Stomach (tissue), 4 donors: ENCODE measurements at regions not wholly inside any gene's neighbourhood (a gene's known extent, or its start where the extent isn't known, plus 50 kb on each side); places are given as distances from the start of the nearest gene placed in this dataset.

Experiments used
- CTCF ChIP-seq, 7 experiments: fragments of 450-650 bp in 4 of 7; fragments of 200-600 bp in 3 of 7; sonication (generic) in 3 of 7; IDR thresholded peaks; one replicate each; pipeline ENCODE4 v1.5.1; 2016 to 2019; ENCODE audit warnings: antibody characterized with exemption in 7 of 7, control low read depth in 2 of 7, mild to moderate bottlenecking in 1 of 7
- POLR2A ChIP-seq, 4 donors: fragments of 450-650 bp; IDR thresholded peaks; one replicate each; pipeline ENCODE4 v1.6.1; 2016; ENCODE audit warnings: antibody characterized with exemption in 4 of 4, control low read depth in 2 of 4, mild to moderate bottlenecking in 1 of 4, moderate library complexity in 1 of 4

GRCh38 chr5:2357309-2357708, 394.2 kb downstream of the IRX2 start:
- TF ChIP-seq POLR2A (IDR thresholded peaks at IDR 0.05), result no peak
- TF ChIP-seq CTCF (IDR thresholded peaks at IDR 0.05), result no peak
